ENCODE measurements at regions not wholly inside any gene's neighbourhood (a gene's known extent, or its start where the extent isn't known, plus 50 kb on each side); places are given as distances from the start of the nearest gene placed in this dataset.

DNA sequence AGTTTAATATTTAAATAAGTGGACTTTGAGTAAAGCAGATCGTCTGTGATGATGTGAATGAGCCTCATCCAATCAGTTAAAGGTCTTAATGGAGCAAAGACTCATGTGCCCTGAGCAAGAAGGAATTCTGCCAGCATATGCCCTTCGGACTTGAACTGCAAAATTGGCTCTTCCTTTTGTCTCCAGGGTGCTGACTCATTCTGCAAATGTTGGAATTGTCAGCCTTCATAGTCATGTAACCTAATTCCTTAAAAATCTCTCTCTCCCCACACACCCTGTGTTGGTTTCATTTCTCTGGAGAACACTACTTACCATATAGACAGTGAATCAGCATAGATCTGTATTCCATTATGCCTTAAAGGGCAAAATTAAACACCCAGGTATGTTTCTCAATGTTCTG, 609.8 kb upstream of the GALNTL6 start:
- Histone ChIP-seq H3K9me3 (no peaks in the 10 kb centered on the region), H3K4me1 (no peaks in the 10 kb centered on the region), H3K27ac (no peak overlapping the region), H3K36me3 (no peaks in the 10 kb centered on the region), H3K4me3 (no peak overlapping the region), H3K27me3 (no peaks in the 10 kb centered on the region)
- WGBS, 2 donors = 34 to 38% methylated on average over 2 of the region's 2 CpGs
- intact Hi-C loops (cut with DNase I) = no loop called here
- TF ChIP-seq POLR2A (IDR thresholded peaks at IDR 0.05) = no peak
- TF ChIP-seq, protein P1, sequence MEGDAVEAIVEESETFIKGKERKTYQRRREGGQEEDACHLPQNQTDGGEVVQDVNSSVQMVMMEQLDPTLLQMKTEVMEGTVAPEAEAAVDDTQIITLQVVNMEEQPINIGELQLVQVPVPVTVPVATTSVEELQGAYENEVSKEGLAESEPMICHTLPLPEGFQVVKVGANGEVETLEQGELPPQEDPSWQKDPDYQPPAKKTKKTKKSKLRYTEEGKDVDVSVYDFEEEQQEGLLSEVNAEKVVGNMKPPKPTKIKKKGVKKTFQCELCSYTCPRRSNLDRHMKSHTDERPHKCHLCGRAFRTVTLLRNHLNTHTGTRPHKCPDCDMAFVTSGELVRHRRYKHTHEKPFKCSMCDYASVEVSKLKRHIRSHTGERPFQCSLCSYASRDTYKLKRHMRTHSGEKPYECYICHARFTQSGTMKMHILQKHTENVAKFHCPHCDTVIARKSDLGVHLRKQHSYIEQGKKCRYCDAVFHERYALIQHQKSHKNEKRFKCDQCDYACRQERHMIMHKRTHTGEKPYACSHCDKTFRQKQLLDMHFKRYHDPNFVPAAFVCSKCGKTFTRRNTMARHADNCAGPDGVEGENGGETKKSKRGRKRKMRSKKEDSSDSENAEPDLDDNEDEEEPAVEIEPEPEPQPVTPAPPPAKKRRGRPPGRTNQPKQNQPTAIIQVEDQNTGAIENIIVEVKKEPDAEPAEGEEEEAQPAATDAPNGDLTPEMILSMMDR (IDR thresholded peaks at IDR 0.05) = no peak
- no peak for DNase-seq

DNA sequence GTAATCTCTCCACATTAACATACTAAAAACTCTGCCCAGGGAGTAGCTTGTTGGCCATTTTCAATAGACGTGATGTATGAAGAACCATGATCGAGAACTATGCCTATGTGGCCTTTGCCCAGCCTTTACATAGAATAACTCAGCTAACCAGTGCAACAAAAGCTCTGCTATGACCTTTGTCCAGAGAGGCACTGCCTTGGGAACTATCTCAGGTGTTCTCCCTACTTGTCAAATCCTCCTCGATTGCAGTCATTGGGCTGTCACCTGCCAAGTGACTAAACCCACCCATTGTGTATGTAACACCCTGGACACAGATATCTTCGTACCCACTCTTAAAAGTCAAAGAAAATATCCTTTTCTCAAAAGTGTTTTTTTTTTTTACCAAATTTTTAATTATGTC, 610.3 kb upstream of the GALNTL6 start:
- no peaks in the 10 kb centered on the region for H3K9me3 ChIP-seq
- WGBS, 2 donors = 73 to 83% methylated on average over 3 to 4 of the region's 4 CpGs
- no peaks in the 10 kb centered on the region for H3K27me3 ChIP-seq
- H3K27ac ChIP-seq = no peak overlapping the region
- no peaks in the 10 kb centered on the region for H3K4me1 ChIP-seq
- no peak overlapping the region for H3K4me3 ChIP-seq
- no peak for TF ChIP-seq POLR2A (IDR thresholded peaks at IDR 0.05)
- TF ChIP-seq, protein P1 (IDR thresholded peaks at IDR 0.05) = no peak
- no peaks in the 10 kb centered on the region for H3K36me3 ChIP-seq
- intact Hi-C loops (cut with DNase I) = no loop called here
- DNase-seq = no peak

DNA sequence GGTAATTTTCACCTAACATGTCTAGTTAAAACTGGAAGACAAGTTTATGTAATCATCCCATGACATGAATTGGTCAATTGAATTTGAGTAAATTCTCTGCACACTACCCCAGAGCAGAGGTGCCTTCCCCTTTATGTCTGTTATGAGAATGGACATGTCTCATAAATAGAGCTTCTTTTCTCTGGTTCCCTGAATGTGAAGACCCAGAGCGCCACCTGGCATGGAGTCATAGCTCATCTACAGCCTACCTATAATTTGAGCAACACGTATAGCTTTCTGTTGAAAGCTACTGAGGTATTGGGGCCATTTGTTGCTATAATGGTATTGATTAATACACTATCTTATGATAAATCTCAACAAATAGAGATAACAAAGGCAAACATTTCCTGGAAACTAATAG, 626.5 kb upstream of the GALNTL6 start:
- TF ChIP-seq, protein P1 (IDR thresholded peaks at IDR 0.05) = no peak
- TF ChIP-seq POLR2A (IDR thresholded peaks at IDR 0.05) = no peak
- 61 to 78% methylated on average over 2 of the region's 2 CpGs for WGBS, 2 donors
- no peaks in the 10 kb centered on the region for H3K27me3 ChIP-seq
- no peak overlapping the region for H3K4me3 ChIP-seq
- no peak overlapping the region for H3K27ac ChIP-seq
- no peaks in the 10 kb centered on the region for H3K36me3 ChIP-seq
- intact Hi-C loops (cut with DNase I) = no loop called here
- no peaks in the 10 kb centered on the region for H3K4me1 ChIP-seq
- H3K9me3 ChIP-seq = no peaks in the 10 kb centered on the region
- no peak for DNase-seq

DNA sequence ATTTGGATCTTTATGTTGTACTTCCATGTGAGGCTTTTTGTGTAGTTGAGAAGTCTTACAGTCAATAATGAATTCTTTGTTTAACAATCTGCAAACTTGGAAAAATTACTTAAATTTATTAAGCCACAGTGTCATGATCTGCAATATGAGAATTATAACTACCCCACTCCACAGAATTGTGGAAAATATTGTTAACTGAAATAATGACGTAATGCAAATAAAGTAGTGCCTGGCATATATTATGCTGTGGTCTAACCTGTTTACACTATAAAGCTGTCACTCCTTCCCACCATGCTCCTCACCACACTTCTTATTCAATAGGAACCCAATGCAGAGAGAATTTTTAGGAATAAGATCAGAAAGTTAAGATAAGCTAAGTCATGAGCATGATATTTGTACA, 632.1 kb upstream of the GALNTL6 start:
- WGBS, 2 donors = 80 to 83% methylated on average over 1 of the region's 1 CpG
- Histone ChIP-seq H3K27ac (no peak overlapping the region), H3K4me1 (no peaks in the 10 kb centered on the region), H3K36me3 (no peaks in the 10 kb centered on the region), H3K9me3 (no peaks in the 10 kb centered on the region), H3K4me3 (no peak overlapping the region), H3K27me3 (no peaks in the 10 kb centered on the region)
- intact Hi-C loops (cut with DNase I) = no loop called here
- no peak for DNase-seq
- TF ChIP-seq, protein P1 (IDR thresholded peaks at IDR 0.05) = no peak
- no peak for TF ChIP-seq POLR2A (IDR thresholded peaks at IDR 0.05)

DNA sequence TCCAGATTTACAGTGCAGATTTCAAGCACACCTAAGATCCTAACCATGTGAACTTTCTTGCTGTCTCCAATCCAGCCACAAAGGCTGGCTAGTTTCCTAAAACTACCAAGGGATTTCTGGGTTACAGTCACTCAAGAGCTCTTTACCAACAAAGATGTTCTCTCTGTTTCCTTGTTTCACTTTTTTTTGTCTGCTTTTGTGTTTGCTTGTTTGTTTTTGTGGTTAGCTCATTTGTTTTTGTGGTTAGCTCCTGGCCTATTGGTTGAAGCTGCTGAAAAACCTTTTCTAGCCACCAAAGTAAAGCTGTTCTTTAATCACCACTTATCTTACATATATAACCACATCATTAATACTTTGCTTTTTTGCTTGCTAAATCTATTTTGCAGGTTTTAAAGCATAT, 642.5 kb upstream of the GALNTL6 start:
- Histone ChIP-seq H3K4me3 (no peak overlapping the region), H3K27me3 (no peaks in the 10 kb centered on the region), H3K36me3 (no peaks in the 10 kb centered on the region), H3K4me1 (no peaks in the 10 kb centered on the region), H3K27ac (no peak overlapping the region), H3K9me3 (peaks cover 0 to 20% (median 7%) of the 10 kb centered on the region in 3 donors)
- TF ChIP-seq, protein P1 (IDR thresholded peaks at IDR 0.05) = no peak
- no peak for TF ChIP-seq POLR2A (IDR thresholded peaks at IDR 0.05)
- no peak for DNase-seq
- intact Hi-C loops (cut with DNase I) = no loop called here

All from esophagus squamous epithelium (tissue), 5 donors.